Uterus (tissue), 3 donors: ENCODE measurements at regions not wholly inside any gene's neighbourhood (a gene's known extent, or its start where the extent isn't known, plus 50 kb on each side); places are given as distances from the start of the nearest gene placed in this dataset.

Experiments used
- DNase-seq, 2 donors: peaks; one replicate each; pipeline ENCODE4 v3.0.0-alpha.2; 2019 to 2020
- H3K27ac ChIP-seq, 2 donors: fragments of 200-600 bp; sonication (generic); 1 replicate in 1 of 2; 2 replicates in 1 of 2; pipeline ENCODE4 v1.5.1; 2016 to 2018
- H3K27me3 ChIP-seq, 2 donors: fragments of 200-600 bp; sonication (generic); one replicate each; pipeline ENCODE4 v1.5.1; 2018 to 2019; ENCODE audit warnings: control low read depth in 1 of 2
- H3K36me3 ChIP-seq, 2 donors: fragments of 200-600 bp; sonication (generic); one replicate each; pipeline ENCODE4 v1.5.1; 2019; ENCODE audit warnings: control low read depth in 1 of 2
- H3K4me1 ChIP-seq, 2 donors: fragments of 200-600 bp; sonication (generic); one replicate each; pipeline ENCODE4 v1.5.1; 2018 to 2019; ENCODE audit warnings: control low read depth in 1 of 2
- H3K4me3 ChIP-seq, 2 donors: fragments of 200-600 bp; sonication (generic); 1 replicate in 1 of 2; 2 replicates in 1 of 2; pipeline ENCODE4 v1.5.1; 2018 to 2019; ENCODE audit warnings: mild to moderate bottlenecking in 1 of 2
- H3K9me3 ChIP-seq, 2 donors: fragments of 200-600 bp; sonication (generic); one replicate each; pipeline ENCODE4 v1.5.1; 2019; ENCODE audit warnings: control low read depth in 1 of 2
- CTCF ChIP-seq, 4 experiments: fragments of 200-600 bp in 2 of 4; fragments of 450-650 bp in 2 of 4; sonication (generic) in 2 of 4; IDR thresholded peaks; one replicate each; pipeline ENCODE4 v1.5.1; 2016 to 2019; ENCODE audit warnings: antibody characterized with exemption in 4 of 4, mild to moderate bottlenecking in 2 of 4, moderate library complexity in 1 of 4
- POLR2A ChIP-seq, 2 donors: fragments of 450-650 bp; IDR thresholded peaks; one replicate each; pipeline ENCODE4 v1.6.1; 2016; ENCODE audit warnings: antibody characterized with exemption in 2 of 2, mild to moderate bottlenecking in 1 of 2, moderate library complexity in 1 of 2
- intact Hi-C: fragments of 100-400 bp; cut with DNase I; formaldehyde crosslinking; loops from one replicate; pipeline ENCODE4 v1.15.1; 2023; ENCODE audit warnings: low total_unique reads
- donor health status: DM: yes; HTN: yes; CAD: no.

GRCh38 chr20:55855052-55855451 is 150.3 kb downstream of the CBLN4 start:
- Histone ChIP-seq H3K9me3 (no peaks in the 10 kb centered on the region), H3K27me3 (no peaks in the 10 kb centered on the region), H3K4me1 (no peaks in the 10 kb centered on the region), H3K4me3 (no peak overlapping the region), H3K36me3 (no peaks in the 10 kb centered on the region), H3K27ac (no peak overlapping the region)
- TF ChIP-seq POLR2A (IDR thresholded peaks at IDR 0.05) (no peak), CTCF (IDR thresholded peaks at IDR 0.05) (no peak)
- intact Hi-C loops, result no loop called here
- DNase-seq, result no peak

- no peaks in the 10 kb centered on the region for H3K4me1 ChIP-seq
- intact Hi-C loops, result no loop called here
- TF ChIP-seq CTCF (IDR thresholded peaks at IDR 0.05) (no peak), POLR2A (IDR thresholded peaks at IDR 0.05) (no peak)
- DNase-seq, result no peak
- H3K27me3 ChIP-seq, result no peaks in the 10 kb centered on the region
- H3K9me3 ChIP-seq, result no peaks in the 10 kb centered on the region
- no peak overlapping the region for H3K4me3 ChIP-seq
- no peak overlapping the region for H3K27ac ChIP-seq
- no peaks in the 10 kb centered on the region for H3K36me3 ChIP-seq
Observed at GRCh38 chr20:55830121-55830827, 175.0 kb downstream of the CBLN4 start.

- H3K27me3 ChIP-seq, result no peaks in the 10 kb centered on the region
- no peaks in the 10 kb centered on the region for H3K9me3 ChIP-seq
- no peaks in the 10 kb centered on the region for H3K4me1 ChIP-seq
- intact Hi-C loops, result no loop called here
- H3K36me3 ChIP-seq, result no peaks in the 10 kb centered on the region
- no peak overlapping the region for H3K4me3 ChIP-seq
- TF ChIP-seq POLR2A (IDR thresholded peaks at IDR 0.05), result no peak
- TF ChIP-seq CTCF (IDR thresholded peaks at IDR 0.05), result no peak
- no peak overlapping the region for H3K27ac ChIP-seq
- no peak for DNase-seq
Observed at GRCh38 chr20:55805138-55805537, 200.2 kb downstream of the CBLN4 start.

- no peak overlapping the region for H3K4me3 ChIP-seq
- intact Hi-C loops, result no loop called here
- H3K4me1 ChIP-seq, result no peaks in the 10 kb centered on the region
- TF ChIP-seq CTCF (IDR thresholded peaks at IDR 0.05), result no peak
- no peaks in the 10 kb centered on the region for H3K27me3 ChIP-seq
- H3K27ac ChIP-seq, result no peak overlapping the region
- no peaks in the 10 kb centered on the region for H3K36me3 ChIP-seq
- no peaks in the 10 kb centered on the region for H3K9me3 ChIP-seq
- DNase-seq, result no peak
Observed at GRCh38 chr20:55800552-55801245, 204.6 kb downstream of the CBLN4 start.

GRCh38 chr20:55793986-55794385 is 211.3 kb downstream of the CBLN4 start:
- TF ChIP-seq CTCF (IDR thresholded peaks at IDR 0.05) (no peak), POLR2A (IDR thresholded peaks at IDR 0.05) (no peak)
- Histone ChIP-seq H3K36me3 (no peaks in the 10 kb centered on the region), H3K4me1 (no peaks in the 10 kb centered on the region), H3K27ac (no peak overlapping the region), H3K4me3 (no peak overlapping the region), H3K9me3 (no peaks in the 10 kb centered on the region), H3K27me3 (no peaks in the 10 kb centered on the region)
- intact Hi-C loops, result no loop called here
- DNase-seq, result no peak
